H9 (cell line): ENCODE measurements at regions not wholly inside any gene's neighbourhood (a gene's known extent, or its start where the extent isn't known, plus 50 kb on each side); places are given as distances from the start of the nearest gene placed in this dataset.

ENCODE experiments used
- DNase-seq: peaks from one replicate; pipeline ENCODE4 v3.0.0-alpha.2; 2017
- H2AFZ ChIP-seq: one replicate; pipeline ENCODE4 v1.6.1; 2013; ENCODE audit warnings: mild to moderate bottlenecking, low read length, control low read depth, moderate library complexity
- H2AK5ac ChIP-seq: 2 replicates; pipeline ENCODE4 v1.6.1; 2013; ENCODE audit warnings: low read length, control low read depth, mixed read lengths; ENCODE audit not compliant: insufficient read length
- H2BK120ac ChIP-seq: one replicate; pipeline ENCODE4 v1.6.1; 2013; ENCODE audit warnings: low read depth, mild to moderate bottlenecking, low read length, control low read depth, inconsistent platforms; ENCODE audit not compliant: poor library complexity, severe bottlenecking
- H2BK12ac ChIP-seq: 2 replicates; pipeline ENCODE4 v1.6.1; 2013; ENCODE audit warnings: low read length, control low read depth, mixed read lengths, low read depth; ENCODE audit not compliant: insufficient read length
- H2BK15ac ChIP-seq: 2 replicates; pipeline ENCODE4 v1.6.1; 2013; ENCODE audit warnings: low read depth, low read length, control low read depth
- H2BK20ac ChIP-seq: one replicate; pipeline ENCODE4 v1.6.1; 2013; ENCODE audit warnings: low read depth, mild to moderate bottlenecking, low read length, control low read depth, inconsistent platforms; ENCODE audit not compliant: poor library complexity, severe bottlenecking
- H2BK5ac ChIP-seq: 2 replicates; pipeline ENCODE4 v1.6.1; 2013; ENCODE audit warnings: low read length, control low read depth, mixed read lengths; ENCODE audit not compliant: insufficient read length
- H3K14ac ChIP-seq: 2 replicates; pipeline ENCODE4 v1.6.1; 2013; ENCODE audit warnings: low read length, control low read depth; ENCODE audit not compliant: insufficient read depth
- H3K18ac ChIP-seq: 2 replicates; pipeline ENCODE4 v1.6.1; 2013; ENCODE audit warnings: low read depth, mild to moderate bottlenecking, mixed read lengths, low read length, control low read depth; ENCODE audit not compliant: insufficient read length
- H3K23ac ChIP-seq: 2 replicates; pipeline ENCODE4 v1.6.1; 2013; ENCODE audit warnings: low read length, control low read depth, mixed read lengths, low read depth; ENCODE audit not compliant: insufficient read length
- H3K23me2 ChIP-seq: 2 replicates; pipeline ENCODE4 v1.6.1; 2013; ENCODE audit warnings: low read depth, mild to moderate bottlenecking, mixed read lengths, low read length, control low read depth; ENCODE audit not compliant: insufficient read length, poor library complexity, severe bottlenecking
- H3K27ac ChIP-seq: 2 replicates; pipeline ENCODE4 v1.5.1; 2013; ENCODE audit warnings: low read length, control low read depth, mixed read lengths, low read depth; ENCODE audit not compliant: insufficient read length
- H3K27me3 ChIP-seq: 2 replicates; pipeline ENCODE4 v1.6.1; 2013; ENCODE audit warnings: low read length, control low read depth, inconsistent platforms; ENCODE audit not compliant: insufficient read depth
- H3K4ac ChIP-seq: 2 replicates; pipeline ENCODE4 v1.6.1; 2013; ENCODE audit warnings: low read depth, mild to moderate bottlenecking, control low read depth, inconsistent platforms, low read length, moderate library complexity
- H3K4me1 ChIP-seq: 2 replicates; pipeline ENCODE4 v1.6.1; 2013; ENCODE audit warnings: low read length, control low read depth, inconsistent platforms; ENCODE audit not compliant: insufficient read depth
- H3K4me2 ChIP-seq: 2 replicates; pipeline ENCODE4 v1.6.1; 2013; ENCODE audit warnings: low read length, control low read depth, mixed read lengths; ENCODE audit not compliant: insufficient read length, insufficient read depth
- H3K56ac ChIP-seq: 2 replicates; pipeline ENCODE4 v1.6.1; 2013; ENCODE audit warnings: low read depth, mild to moderate bottlenecking, mixed read lengths, low read length, control low read depth; ENCODE audit not compliant: insufficient read length
- H3K79me1 ChIP-seq: 2 replicates; pipeline ENCODE4 v1.6.1; 2013; ENCODE audit warnings: low read depth, mild to moderate bottlenecking, moderate library complexity, low read length, control low read depth, inconsistent platforms; ENCODE audit not compliant: insufficient read depth, poor library complexity, severe bottlenecking
- H3K79me2 ChIP-seq: 2 replicates; pipeline ENCODE4 v1.6.1; 2013; ENCODE audit warnings: low read length, control low read depth, inconsistent platforms; ENCODE audit not compliant: insufficient read depth
- H3K9ac ChIP-seq: 2 replicates; pipeline ENCODE4 v1.6.1; 2013; ENCODE audit warnings: low read length, control low read depth, mixed read lengths; ENCODE audit not compliant: insufficient read length; ENCODE audit errors: extremely low read depth
- H3K9me3 ChIP-seq: one replicate; pipeline ENCODE4 v1.6.1; 2013; ENCODE audit warnings: low read depth, low read length, inconsistent platforms; ENCODE audit not compliant: control insufficient read depth
- H3T11ph ChIP-seq: one replicate; pipeline ENCODE4 v1.6.1; 2013; ENCODE audit warnings: mild to moderate bottlenecking, low read length, control low read depth, inconsistent platforms
- H4K20me1 ChIP-seq: one replicate; pipeline ENCODE4 v1.6.1; 2013; ENCODE audit not compliant: control insufficient read depth, insufficient read length, insufficient read depth
- H4K5ac ChIP-seq: 2 replicates; pipeline ENCODE4 v1.6.1; 2013; ENCODE audit warnings: low read depth, mild to moderate bottlenecking, mixed read lengths, low read length, control low read depth; ENCODE audit not compliant: insufficient read length
- H4K8ac ChIP-seq: replicated peaks from 2 replicates; pipeline ENCODE4 v1.6.1; 2013; ENCODE audit warnings: low read length, control low read depth, mixed read lengths, low read depth; ENCODE audit not compliant: insufficient read length
- H4K91ac ChIP-seq: 2 replicates; pipeline ENCODE4 v1.6.1; 2013; ENCODE audit warnings: low read depth, mild to moderate bottlenecking, moderate library complexity, mixed read lengths, low read length, control low read depth; ENCODE audit not compliant: insufficient read length
- H3K27ac Mint-ChIP-seq, 3 experiments: 2 replicates in 2 of 3; 3 replicates in 1 of 3; pipeline ENCODE4 v1.8.0; 2020 to 2021; ENCODE audit warnings: mixed read lengths in 3 of 3, mild to moderate bottlenecking in 1 of 3, moderate library complexity in 1 of 3
- H3K27me3 Mint-ChIP-seq: 2 replicates; pipeline ENCODE4 v1.8.0; 2021; ENCODE audit warnings: low read depth, mild to moderate bottlenecking, moderate library complexity, mixed read lengths
- H3K36me3 Mint-ChIP-seq, 3 experiments: 2 replicates in 2 of 3; 3 replicates in 1 of 3; pipeline ENCODE4 v1.8.0; 2020 to 2021; ENCODE audit warnings: low read depth in 3 of 3, mixed read lengths in 3 of 3; ENCODE audit not compliant: insufficient read depth in 1 of 3
- H3K4me1 Mint-ChIP-seq, 2 experiments: 2 replicates each; pipeline ENCODE4 v1.8.0; 2020; ENCODE audit warnings: mixed read lengths in 2 of 2
- H3K4me3 Mint-ChIP-seq, 2 experiments: 2 replicates in 1 of 2; 3 replicates in 1 of 2; pipeline ENCODE4 v1.8.0; 2020 to 2021; ENCODE audit warnings: mild to moderate bottlenecking in 2 of 2, mixed read lengths in 2 of 2, moderate library complexity in 1 of 2
- H3K9me3 Mint-ChIP-seq, 2 experiments: 2 replicates in 1 of 2; 3 replicates in 1 of 2; pipeline ENCODE4 v1.8.0; 2020; ENCODE audit warnings: mild to moderate bottlenecking in 2 of 2, mixed read lengths in 2 of 2, moderate library complexity in 1 of 2
- CTCF ChIP-seq: fragments of 200-600 bp; sonication (generic); conservative IDR thresholded peaks from 3 replicates; pipeline ENCODE4 v1.8.0; 2021; ENCODE audit warnings: antibody characterized with exemption, mild to moderate bottlenecking
- WGBS: extraction: QIAGEN DNeasy Blood & Tissue Kit; methylation state at CpG from one replicate; pipeline ENCODE4 v1.1.7; 2013; ENCODE audit warnings: missing lambda C conversion rate, low lambda C conversion rate, mixed read lengths; ENCODE audit not compliant: insufficient read length; ENCODE audit errors: extremely low coverage; 5-methylcytosine and 5-hydroxymethylcytosine counted together

GRCh38 chr11:24383137-24383536, 113.7 kb upstream of the LUZP2 start:
- Mint-ChIP-seq H3K4me3 (no peak overlapping the region), H3K36me3 (0 out of 7 replicates have a peak, but pooled peaks cover 0 to under 1% (median 0%) of the 10 kb centered on the region in 3 experiments), H3K27me3 (no peaks in the 10 kb centered on the region), H3K4me1 (peaks cover 3 to 9% of the 10 kb centered on the region in 2 experiments; a peak in 3 of 4 replicates), H3K27ac (no peak overlapping the region), H3K9me3 (peaks cover 0 to 1% of the 10 kb centered on the region in 2 experiments; a peak in 1 of 5 replicates)
- DNase-seq: no peak
- H4K5ac ChIP-seq: no peak overlapping the region
- WGBS: no CpG with 5 or more reads among the region's 2 CpGs
- no peak overlapping the region for H2BK120ac ChIP-seq
- no peak overlapping the region for H3K18ac ChIP-seq
- no peak overlapping the region for H3K23ac ChIP-seq
- no peak overlapping the region for H4K8ac ChIP-seq
- H2AFZ ChIP-seq: no peak overlapping the region
- no peaks in the 10 kb centered on the region for H3K79me2 ChIP-seq
- no peak overlapping the region for H2AK5ac ChIP-seq
- H2BK15ac ChIP-seq: no peak overlapping the region
- H3K9ac ChIP-seq: no peak overlapping the region
- no peak overlapping the region for H4K91ac ChIP-seq
- no peaks in the 10 kb centered on the region for H3K4me1 ChIP-seq
- no peak overlapping the region for H2BK12ac ChIP-seq
- no peak overlapping the region for H3K56ac ChIP-seq
- no peak overlapping the region for H2BK5ac ChIP-seq
- H3K9me3 ChIP-seq: no peaks in the 10 kb centered on the region
- no peak overlapping the region for H3T11ph ChIP-seq
- no peak overlapping the region for H3K4me2 ChIP-seq
- no peak overlapping the region for H3K14ac ChIP-seq
- no peak overlapping the region for H3K27ac ChIP-seq
- H2BK20ac ChIP-seq: no peak overlapping the region
- no peak overlapping the region for H3K4ac ChIP-seq
- TF ChIP-seq CTCF: no peak
- H4K20me1 ChIP-seq: no peaks in the 10 kb centered on the region
- H3K23me2 ChIP-seq: no peaks in the 10 kb centered on the region
- H3K27me3 ChIP-seq: no peaks in the 10 kb centered on the region
- no peaks in the 10 kb centered on the region for H3K79me1 ChIP-seq
